A673 (cell line): ENCODE measurements at regions not wholly inside any gene's neighbourhood (a gene's known extent, or its start where the extent isn't known, plus 50 kb on each side); places are given as distances from the start of the nearest gene placed in this dataset.

ENCODE experiments used
- BruUV-seq: library from RNA; stranded (reverse); fragments of 400-500 nt; replicated peaks from 2 replicates; lab custom pipeline; 2021; lab: Mats Ljungman, UMichigan
- CTCF ChIA-PET: fragments of 300-600 bp; sonication (Branson Sonifier 250); formaldehyde crosslinking; loops from one replicate; lab custom pipeline; 2022; ENCODE audit warnings: antibody characterized with exemption; lab: Charles Lee
- POLR2A ChIA-PET: fragments of 300-600 bp; sonication (Branson Sonifier 250); formaldehyde crosslinking; loops from one replicate; lab custom pipeline; 2022; ENCODE audit warnings: antibody characterized with exemption; ENCODE audit not compliant: low non-redundant PET; lab: Charles Lee
- DNase-seq: peaks from one replicate; pipeline ENCODE4 v3.0.0-alpha.2; 2015; ENCODE audit warnings: low spot score
- H3K27ac ChIP-seq: fragments of 200-600 bp; sonication (generic); 2 replicates; pipeline ENCODE4 v1.5.1; 2016; ENCODE audit warnings: mixed run types, low read depth, mild to moderate bottlenecking, mixed read lengths, antibody characterized with exemption, low read length; ENCODE audit not compliant: poor library complexity, severe bottlenecking
- H3K27me3 ChIP-seq: fragments of 200-600 bp; sonication (generic); replicated peaks from 2 replicates; pipeline ENCODE4 v1.6.1; 2017; ENCODE audit warnings: mixed run types, low read depth, mild to moderate bottlenecking, mixed read lengths, antibody characterized with exemption, low read length; ENCODE audit not compliant: insufficient read depth, poor library complexity
- H3K36me3 ChIP-seq: fragments of 200-600 bp; sonication (generic); 2 replicates; pipeline ENCODE4 v1.6.1; 2016; ENCODE audit warnings: mixed run types, mild to moderate bottlenecking, mixed read lengths, antibody characterized with exemption, low read length; ENCODE audit not compliant: insufficient read depth, poor library complexity, severe bottlenecking
- H3K4me1 ChIP-seq: fragments of 200-600 bp; sonication (generic); 2 replicates; pipeline ENCODE4 v1.6.1; 2017; ENCODE audit warnings: mixed run types, mild to moderate bottlenecking, mixed read lengths, antibody characterized with exemption, low read length; ENCODE audit not compliant: insufficient read depth, poor library complexity, severe bottlenecking
- H3K4me3 ChIP-seq: fragments of 200-600 bp; sonication (generic); 2 replicates; pipeline ENCODE4 v1.5.1; 2016; ENCODE audit warnings: low read depth, mixed run types, mild to moderate bottlenecking, mixed read lengths, low read length; ENCODE audit not compliant: poor library complexity, severe bottlenecking
- H3K9me3 ChIP-seq: fragments of 200-600 bp; sonication (generic); 2 replicates; pipeline ENCODE4 v1.6.1; 2016; ENCODE audit warnings: mixed run types, low read depth, mild to moderate bottlenecking, mixed read lengths, antibody characterized with exemption, low read length; ENCODE audit not compliant: poor library complexity, severe bottlenecking
- EZH2 ChIP-seq: fragments of 200-600 bp; sonication (generic); IDR thresholded peaks from 2 replicates; pipeline ENCODE4 v1.6.1; 2017; ENCODE audit warnings: borderline replicate concordance, low read depth, mild to moderate bottlenecking, mixed read lengths, antibody characterized with exemption, low read length; ENCODE audit not compliant: poor library complexity, severe bottlenecking
- intact Hi-C: fragments of 100-400 bp; cut with micrococcal nuclease; formaldehyde crosslinking; loops from one replicate; pipeline ENCODE4 v1.10.0; 2022; ENCODE audit not compliant: unreplicated experiment
- TF ChIP-seq, protein P1 (sequence below): fragments of 300-800, 200-600 bp; sonication (generic); conservative IDR thresholded peaks from 2 replicates; pipeline ENCODE4 v1.5.1; 2017; ENCODE audit warnings: low read depth, mild to moderate bottlenecking, antibody characterized with exemption, low read length, moderate library complexity, mixed read lengths

GRCh38 chrX:45323387-45323786 is 122.7 kb upstream of the DIPK2B start:
- CTCF ChIA-PET: no interaction called here
- Histone ChIP-seq H3K4me3 (no peak overlapping the region), H3K27me3 (no peaks in the 10 kb centered on the region), H3K4me1 (peaks cover 4% of the 10 kb centered on the region), H3K36me3 (no peaks in the 10 kb centered on the region), H3K27ac (no peak overlapping the region), H3K9me3 (no peaks in the 10 kb centered on the region)
- TF ChIP-seq, protein P1, sequence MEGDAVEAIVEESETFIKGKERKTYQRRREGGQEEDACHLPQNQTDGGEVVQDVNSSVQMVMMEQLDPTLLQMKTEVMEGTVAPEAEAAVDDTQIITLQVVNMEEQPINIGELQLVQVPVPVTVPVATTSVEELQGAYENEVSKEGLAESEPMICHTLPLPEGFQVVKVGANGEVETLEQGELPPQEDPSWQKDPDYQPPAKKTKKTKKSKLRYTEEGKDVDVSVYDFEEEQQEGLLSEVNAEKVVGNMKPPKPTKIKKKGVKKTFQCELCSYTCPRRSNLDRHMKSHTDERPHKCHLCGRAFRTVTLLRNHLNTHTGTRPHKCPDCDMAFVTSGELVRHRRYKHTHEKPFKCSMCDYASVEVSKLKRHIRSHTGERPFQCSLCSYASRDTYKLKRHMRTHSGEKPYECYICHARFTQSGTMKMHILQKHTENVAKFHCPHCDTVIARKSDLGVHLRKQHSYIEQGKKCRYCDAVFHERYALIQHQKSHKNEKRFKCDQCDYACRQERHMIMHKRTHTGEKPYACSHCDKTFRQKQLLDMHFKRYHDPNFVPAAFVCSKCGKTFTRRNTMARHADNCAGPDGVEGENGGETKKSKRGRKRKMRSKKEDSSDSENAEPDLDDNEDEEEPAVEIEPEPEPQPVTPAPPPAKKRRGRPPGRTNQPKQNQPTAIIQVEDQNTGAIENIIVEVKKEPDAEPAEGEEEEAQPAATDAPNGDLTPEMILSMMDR: no peak
- no peak for TF ChIP-seq EZH2
- no peak for DNase-seq
- POLR2A ChIA-PET: no interaction called here
- intact Hi-C loops: loop anchor here (2.0 kb wide), 1 partner anchor 1085 kb away; no protein-coding TSS in a partner anchor
- BruUV-seq: no TSS peak

GRCh38 chrX:45322820-45323219 is 122.1 kb upstream of the DIPK2B start:
- no peak for TF ChIP-seq EZH2
- TF ChIP-seq, protein P1: no peak
- ChIA-PET POLR2A (no interaction called here), CTCF (interaction anchor here (0.9 kb wide), 1 partner anchor 1053 kb away, joined by 3 read pairs; no protein-coding TSS in a partner anchor)
- H3K36me3 ChIP-seq: no peaks in the 10 kb centered on the region
- peak; percentile 29 for DNase-seq
- H3K4me1 ChIP-seq: peaks cover 4% of the 10 kb centered on the region
- H3K27me3 ChIP-seq: no peaks in the 10 kb centered on the region
- BruUV-seq: no TSS peak
- no peak overlapping the region for H3K27ac ChIP-seq
- no peak overlapping the region for H3K4me3 ChIP-seq
- H3K9me3 ChIP-seq: no peaks in the 10 kb centered on the region
- intact Hi-C loops: loop anchor here (2.0 kb wide), 1 partner anchor 1086 kb away; no protein-coding TSS in a partner anchor

GRCh38 chrX:45322382-45322781 is 121.7 kb upstream of the DIPK2B start:
- Histone ChIP-seq H3K4me1 (peaks cover 4% of the 10 kb centered on the region), H3K9me3 (no peaks in the 10 kb centered on the region), H3K4me3 (no peak overlapping the region), H3K27ac (no peak overlapping the region), H3K27me3 (no peaks in the 10 kb centered on the region), H3K36me3 (no peaks in the 10 kb centered on the region)
- intact Hi-C loops: loop anchor here (2.0 kb wide), 1 partner anchor 1086 kb away; no protein-coding TSS in a partner anchor
- TF ChIP-seq EZH2: no peak
- TF ChIP-seq, protein P1: peak; percentile 60
- peak; percentile 74 for DNase-seq
- BruUV-seq: no TSS peak
- CTCF ChIA-PET: interaction anchor here (0.9 kb wide), 1 partner anchor 1053 kb away, joined by 3 read pairs; no protein-coding TSS in a partner anchor
- POLR2A ChIA-PET: no interaction called here
